HG03469 (cell line): ENCODE measurements at regions not wholly inside any gene's neighbourhood (a gene's known extent, or its start where the extent isn't known, plus 50 kb on each side); places are given as distances from the start of the nearest gene placed in this dataset.
"Not testable (repeated sequence)": the region's sequence is repeated elsewhere in the genome, so short reads cannot be mapped to it uniquely, and the experiment has no call there.

ENCODE experiments used
- ATAC-seq: cut with Tn5 transposase; IDR thresholded peaks from one replicate; pipeline ENCODE4 v1.9.1; 2021; ENCODE audit warnings: mild to moderate bottlenecking, moderate library complexity, moderate number of reproducible peaks; ENCODE audit not compliant: unreplicated experiment

DNA sequence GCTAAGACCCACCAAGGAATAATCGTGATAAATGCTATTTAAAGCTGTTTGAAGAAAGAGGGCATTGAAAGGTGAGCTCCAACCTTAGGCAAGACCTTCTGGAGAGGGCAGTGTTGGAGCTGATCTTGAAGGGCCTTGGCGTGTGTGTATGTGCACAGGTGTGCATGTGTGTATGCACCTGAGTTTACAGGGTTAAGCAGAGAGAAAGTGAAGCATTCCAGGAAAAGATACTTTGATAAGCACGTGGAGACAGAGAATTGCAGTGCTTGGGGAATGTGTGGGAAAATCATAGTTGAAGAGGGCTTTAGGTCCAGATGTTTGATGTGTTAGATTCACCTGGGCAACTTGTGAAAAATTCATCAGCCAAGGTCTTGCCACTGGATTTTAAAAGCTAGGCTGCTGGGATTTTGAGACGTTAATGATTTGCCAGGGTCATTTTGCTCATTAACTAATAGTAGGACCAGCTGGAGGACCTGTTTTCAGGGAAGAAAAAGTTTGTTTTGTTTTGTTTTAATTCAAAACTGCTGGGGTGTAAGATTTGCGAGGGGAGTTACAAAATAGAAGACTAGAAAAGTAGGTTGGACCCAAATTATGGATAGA lies 78.3 kb upstream of the ANKRD55 start:
- ATAC-seq, result no peak

- no peak for ATAC-seq
These were observed 77.6 kb upstream of the ANKRD55 start for GRCh38 chr5:56310711-56311204.

GRCh38 chr5:56309262-56309826 lies 76.2 kb upstream of the ANKRD55 start:
- ATAC-seq, result no peak

DNA sequence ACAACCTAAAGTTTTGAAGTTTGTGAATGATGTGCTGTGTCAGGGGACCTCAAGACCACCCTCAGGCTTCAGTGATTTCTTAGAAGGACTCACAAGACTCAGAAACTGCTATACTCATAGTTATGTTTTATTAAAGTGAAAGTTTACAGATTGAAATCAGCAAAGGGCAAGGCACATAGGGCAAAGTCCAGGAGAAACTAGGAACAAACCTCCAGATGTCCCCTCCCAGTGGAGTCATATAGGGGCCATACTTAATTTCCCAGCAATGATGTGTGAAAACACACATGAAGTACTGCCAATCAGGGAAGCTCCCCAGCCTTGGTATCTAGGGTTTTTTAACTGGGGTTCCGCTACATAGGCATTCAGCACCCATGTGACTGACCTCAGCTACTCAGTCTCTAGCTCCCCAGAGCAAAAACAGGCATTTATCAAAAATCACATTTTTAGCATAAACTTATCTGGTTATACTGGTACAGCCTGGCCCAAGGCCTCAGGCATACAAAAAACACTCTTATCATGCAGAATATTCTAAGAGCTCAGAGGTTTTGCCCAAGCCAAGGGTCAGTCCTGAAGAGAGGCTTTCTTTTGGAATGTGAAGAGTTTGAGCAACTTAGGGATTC lies 74.7 kb upstream of the ANKRD55 start:
- no peak for ATAC-seq

DNA sequence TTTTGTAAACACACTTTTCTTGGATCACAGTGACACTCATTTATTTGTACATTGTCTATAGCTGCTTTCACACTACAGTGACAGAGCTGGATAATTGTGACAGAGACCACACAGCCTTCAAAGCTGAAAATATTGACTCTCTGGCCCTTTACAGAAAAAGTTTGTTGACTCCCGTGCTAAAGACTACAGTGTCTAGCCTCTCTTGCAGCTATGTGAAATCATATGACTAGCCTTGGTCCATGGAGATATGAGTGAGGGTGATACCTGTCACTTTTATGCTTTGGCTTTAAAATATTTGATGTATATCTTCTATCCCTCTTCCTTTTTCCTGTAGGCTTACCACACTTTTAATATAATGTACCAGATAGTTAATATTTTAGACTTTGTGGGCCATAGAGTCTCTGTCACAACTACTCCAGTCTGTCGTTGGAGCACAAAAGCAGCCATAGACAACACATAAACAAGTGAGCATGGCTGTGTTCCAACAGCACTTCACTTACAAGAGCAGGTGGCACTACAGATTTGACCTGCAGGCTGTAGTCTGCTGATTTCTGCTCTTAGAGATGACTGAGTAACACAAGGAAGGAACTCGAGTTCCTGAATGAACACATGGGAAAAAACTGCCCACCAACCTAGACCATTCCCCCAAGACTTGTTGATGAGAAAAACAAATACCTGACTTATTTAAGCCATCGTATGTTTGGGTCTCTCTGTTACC lies 73.5 kb upstream of the ANKRD55 start:
- no peak for ATAC-seq

- ATAC-seq, result no peak
These were observed 72.1 kb upstream of the ANKRD55 start for GRCh38 chr5:56305001-56305950.

DNA sequence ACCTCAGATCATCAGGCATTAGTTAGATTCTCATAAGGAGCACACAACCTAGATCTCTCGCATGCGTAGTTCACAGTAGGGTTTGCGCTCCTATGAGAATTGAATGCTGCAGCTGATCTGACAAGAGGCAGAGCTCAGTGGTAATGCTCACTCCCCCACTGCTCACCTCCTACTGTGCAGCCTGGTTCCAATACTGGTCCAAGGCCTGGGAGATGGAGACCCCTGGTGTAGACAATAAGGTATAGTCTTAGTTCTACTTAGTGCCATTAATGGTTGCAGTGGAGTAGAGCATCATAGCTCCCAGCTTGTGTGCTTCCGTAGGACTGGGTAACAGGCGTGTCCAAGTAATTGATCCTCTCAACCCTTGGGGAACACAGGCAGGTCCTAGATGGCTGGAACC lies 70.4 kb upstream of the ANKRD55 start:
- ATAC-seq, result no peak

- no peak for ATAC-seq
These were observed 68.9 kb upstream of the ANKRD55 start for GRCh38 chr5:56302027-56302426.

GRCh38 chr5:56301069-56301468 lies 67.9 kb upstream of the ANKRD55 start:
- ATAC-seq, result no peak

GRCh38 chr5:56299212-56299611 lies 66.1 kb upstream of the ANKRD55 start:
- ATAC-seq, result no peak

GRCh38 chr5:56298336-56299090 lies 65.4 kb upstream of the ANKRD55 start:
- ATAC-seq, result no peak

DNA sequence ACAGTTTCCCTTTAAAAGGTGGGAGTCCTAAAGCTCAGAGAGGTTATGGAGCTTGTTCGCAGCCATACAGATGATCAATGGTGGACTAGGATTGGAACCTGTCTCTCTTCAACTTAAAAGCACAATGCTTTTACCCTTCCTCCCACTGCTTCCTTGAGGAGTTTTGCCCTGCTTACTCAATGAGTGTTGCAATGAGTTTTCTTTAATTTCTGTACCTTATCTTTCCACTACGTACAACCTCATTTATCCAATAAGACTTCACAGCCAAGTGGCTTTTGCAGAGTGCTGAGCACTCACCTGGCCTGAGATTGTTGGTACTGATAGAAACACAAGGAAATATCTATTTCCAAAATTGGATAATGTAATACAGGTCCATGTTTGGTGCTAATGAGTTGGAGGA lies 64.7 kb upstream of the ANKRD55 start:
- ATAC-seq, result no peak

GRCh38 chr5:56295311-56295710 lies 62.2 kb upstream of the ANKRD55 start:
- ATAC-seq, result not testable (repeated sequence)

DNA sequence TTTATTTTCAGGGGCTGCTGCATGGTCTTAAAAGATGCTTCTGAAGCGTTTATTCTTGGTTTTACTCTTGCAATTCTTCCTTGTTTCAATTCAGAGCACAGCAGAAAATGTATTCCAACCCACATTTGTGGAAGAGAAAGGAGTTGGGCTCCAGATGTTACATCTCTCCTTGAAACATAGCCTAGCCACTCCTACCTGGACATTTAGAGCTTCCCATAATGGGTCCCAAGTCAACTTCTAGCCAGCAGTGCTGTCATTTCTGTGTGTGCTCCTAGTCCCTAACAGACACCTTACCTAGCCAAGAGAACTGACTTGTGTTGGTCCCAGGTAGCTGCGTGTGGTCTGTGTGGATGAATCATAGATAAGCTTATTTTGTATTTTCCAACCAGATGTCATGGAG lies 61.2 kb upstream of the ANKRD55 start:
- ATAC-seq, result no peak

- not testable (repeated sequence) for ATAC-seq
These were observed 59.7 kb upstream of the ANKRD55 start for GRCh38 chr5:56292874-56293273.

DNA sequence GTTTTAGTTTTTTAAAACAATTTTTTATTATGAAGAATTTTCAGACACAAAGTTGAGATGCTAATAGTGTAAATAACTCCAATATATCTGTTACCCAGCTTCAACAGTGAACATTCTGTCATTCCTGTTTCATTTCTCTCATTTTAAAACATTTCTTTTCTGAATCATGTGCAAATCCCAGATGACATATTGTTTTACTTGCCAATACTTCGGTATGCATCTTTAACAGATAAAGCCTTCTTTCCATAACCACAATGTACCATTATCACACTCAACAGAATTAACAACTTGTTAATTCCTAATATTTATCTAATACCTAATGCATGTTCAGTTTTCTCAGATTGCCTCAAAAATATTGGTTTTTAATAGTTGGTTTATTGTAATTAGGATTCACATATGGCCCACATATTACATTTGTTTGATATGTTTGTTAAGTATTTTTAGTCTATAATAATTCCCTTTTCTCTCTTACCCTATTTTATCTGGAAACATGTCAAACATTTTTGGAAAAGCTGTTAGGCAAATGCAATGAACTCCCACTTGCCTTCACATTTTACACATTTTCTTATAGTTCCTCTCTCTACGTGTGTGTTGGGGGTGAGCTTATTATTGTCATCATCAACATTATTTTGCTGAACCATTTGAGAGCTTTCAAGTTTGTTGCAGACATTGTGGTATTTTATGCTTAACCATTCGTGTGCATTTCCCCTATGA lies 58.7 kb upstream of the ANKRD55 start:
- ATAC-seq, result no peak

- no peak for ATAC-seq
These were observed 58.0 kb upstream of the ANKRD55 start for GRCh38 chr5:56291079-56291643.

- no peak for ATAC-seq
These were observed 57.4 kb upstream of the ANKRD55 start for GRCh38 chr5:56290378-56291078.
